ENCODE measurements at regions not wholly inside any gene's neighbourhood (a gene's known extent, or its start where the extent isn't known, plus 50 kb on each side); places are given as distances from the start of the nearest gene placed in this dataset.
A peak's percentile ranks its signal among the peaks of the same experiment; 100 is the strongest.
"Not testable (repeated sequence)": the region's sequence is repeated elsewhere in the genome, so short reads cannot be mapped to it uniquely, and the experiment has no call there.

GRCh38 chr4:56575820-56576429, 70.3 kb downstream of the ARL9 start:
- DNase-seq (ENCODE audit: low read depth in 2 of 2) = peak; percentile 8 to 23

- DNase-seq (ENCODE audit: low read depth in 2 of 2) = not testable (repeated sequence)
Measured at GRCh38 chr4:56592417-56592816, 86.8 kb downstream of the ARL9 start.

Data from fibroblast of skin of left biceps (primary cell).